Testis (tissue), 2 donors: ENCODE measurements at regions not wholly inside any gene's neighbourhood (a gene's known extent, or its start where the extent isn't known, plus 50 kb on each side); places are given as distances from the start of the nearest gene placed in this dataset.
"Not testable (repeated sequence)": the region's sequence is repeated elsewhere in the genome, so short reads cannot be mapped to it uniquely, and the experiment has no call there.

Source experiments
- DNase-seq: peaks from one replicate; pipeline ENCODE4 v3.0.0-alpha.2; 2019
- H3K27ac ChIP-seq, 2 donors: fragments of 200-600 bp; sonication (generic); one replicate each; pipeline ENCODE4 v1.5.1; 2019
- H3K27me3 ChIP-seq: fragments of 200-600 bp; sonication (generic); one replicate; pipeline ENCODE4 v1.5.1; 2019
- H3K36me3 ChIP-seq: fragments of 200-600 bp; sonication (generic); one replicate; pipeline ENCODE4 v1.5.1; 2017; ENCODE audit warnings: low read depth; ENCODE audit errors: missing control alignments
- H3K4me1 ChIP-seq: fragments of 200-600 bp; sonication (generic); one replicate; pipeline ENCODE4 v1.5.1; 2019
- H3K4me3 ChIP-seq, 2 donors: fragments of 200-600 bp; sonication (generic); one replicate each; pipeline ENCODE4 v1.5.1; 2017 to 2019
- H3K9me3 ChIP-seq: fragments of 200-600 bp; sonication (generic); one replicate; pipeline ENCODE4 v1.5.1; 2017
- CTCF ChIP-seq, 3 experiments: fragments of 450-650 bp in 2 of 3; fragments of 200-600 bp in 1 of 3; sonication (generic) in 1 of 3; IDR thresholded peaks; one replicate each; pipeline ENCODE4 v1.5.1; 2016 to 2019; ENCODE audit warnings: antibody characterized with exemption in 3 of 3, mild to moderate bottlenecking in 2 of 3, moderate library complexity in 1 of 3
- POLR2A ChIP-seq: fragments of 450-650 bp; IDR thresholded peaks from one replicate; pipeline ENCODE4 v1.6.1; 2017; ENCODE audit warnings: antibody characterized with exemption, mild to moderate bottlenecking, moderate library complexity
- WGBS, 2 donors: methylation state at CpG; one replicate each; pipeline ENCODE4 v1.1.5; 2018; 5-methylcytosine and 5-hydroxymethylcytosine counted together
- intact Hi-C: fragments of 100-400 bp; cut with DNase I; formaldehyde crosslinking; loops from one replicate; pipeline ENCODE4 v1.15.1; 2023; ENCODE audit warnings: low total_unique reads

- no peak for DNase-seq
- TF ChIP-seq CTCF (IDR thresholded peaks at IDR 0.05) (no peak), POLR2A (no peak)
Measured at GRCh38 chr20:20785226-20785625, 72.8 kb upstream of the RALGAPA2 start.

GRCh38 chr20:20784450-20784849 lies 72.0 kb upstream of the RALGAPA2 start:
- intact Hi-C loops, H3K9me3 ChIP-seq, H3K36me3 ChIP-seq, H3K27ac ChIP-seq, H3K4me3 ChIP-seq, DNase-seq, H3K27me3 ChIP-seq, H3K4me1 ChIP-seq: not testable (repeated sequence)
- 74 to 92% methylated on average over 4 of the region's 4 CpGs for WGBS, 2 donors

More at GRCh38 chr20:20785226-20785625, 72.8 kb upstream of the RALGAPA2 start:
- H3K4me3 ChIP-seq: no peak overlapping the region
- WGBS, 2 donors: 90 to 92% methylated on average over 2 of the region's 2 CpGs
- H3K9me3 ChIP-seq: no peaks in the 10 kb centered on the region
- intact Hi-C loops: no loop called here
- H3K4me1 ChIP-seq: peaks cover 3% of the 10 kb centered on the region
- H3K36me3 ChIP-seq: no peaks in the 10 kb centered on the region
- no peak overlapping the region for H3K27ac ChIP-seq
- H3K27me3 ChIP-seq: no peaks in the 10 kb centered on the region

DNA sequence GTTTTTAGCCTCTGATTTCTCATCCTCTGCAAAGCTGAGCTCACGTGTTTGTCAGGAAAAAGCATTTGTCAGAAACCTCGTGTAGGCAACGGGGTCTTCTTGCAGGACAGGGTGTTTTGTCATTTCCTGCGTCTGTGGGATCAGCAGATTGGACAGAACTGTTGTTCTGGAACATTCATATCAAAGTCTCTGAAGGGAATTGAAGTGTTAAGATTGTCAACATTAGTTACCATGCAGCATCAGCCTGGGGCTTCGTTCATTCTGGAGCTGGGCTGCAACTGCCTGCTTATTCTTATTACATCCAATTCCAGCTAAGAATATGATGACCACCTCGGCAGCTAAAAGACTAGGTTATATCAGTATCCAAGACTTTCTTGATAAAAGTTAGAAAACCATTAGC lies 71.0 kb upstream of the RALGAPA2 start:
- Histone ChIP-seq H3K27ac (no peak overlapping the region), H3K9me3 (no peaks in the 10 kb centered on the region), H3K27me3 (no peaks in the 10 kb centered on the region), H3K36me3 (no peaks in the 10 kb centered on the region), H3K4me3 (no peak overlapping the region), H3K4me1 (peaks cover 3% of the 10 kb centered on the region)
- intact Hi-C loops: no loop called here
- 48 to 53% methylated on average over 6 of the region's 6 CpGs for WGBS, 2 donors
- TF ChIP-seq POLR2A: no peak
- no peak for TF ChIP-seq CTCF (IDR thresholded peaks at IDR 0.05)
- no peak for DNase-seq

DNA sequence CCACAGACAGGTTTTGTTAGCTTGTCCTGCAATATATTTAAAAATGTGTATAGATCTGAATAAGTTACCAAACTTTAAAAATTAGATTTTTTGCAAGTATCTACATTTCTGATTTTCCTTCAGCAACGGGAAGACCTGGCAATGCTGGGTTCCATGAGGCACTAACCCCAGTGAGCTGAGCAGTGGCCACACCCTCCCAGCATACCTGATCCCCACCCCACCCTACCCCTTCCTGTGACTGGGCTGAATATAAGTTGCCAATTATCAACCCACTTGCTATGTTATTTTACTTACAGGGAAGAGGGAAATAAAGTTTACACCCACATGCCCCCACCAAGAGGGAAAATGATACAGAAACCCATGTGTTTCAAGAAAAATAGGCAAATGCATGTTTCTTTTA lies 70.3 kb upstream of the RALGAPA2 start:
- TF ChIP-seq CTCF (IDR thresholded peaks at IDR 0.05) (no peak), POLR2A (no peak)
- H3K4me3 ChIP-seq: no peak overlapping the region
- H3K36me3 ChIP-seq: no peaks in the 10 kb centered on the region
- 43 to 45% methylated on average over 1 of the region's 1 CpG for WGBS, 2 donors
- no peak for DNase-seq
- peaks cover 3% of the 10 kb centered on the region for H3K4me1 ChIP-seq
- intact Hi-C loops: no loop called here
- H3K27ac ChIP-seq: no peak overlapping the region
- no peaks in the 10 kb centered on the region for H3K9me3 ChIP-seq
- no peaks in the 10 kb centered on the region for H3K27me3 ChIP-seq

GRCh38 chr20:20782231-20782630 lies 69.8 kb upstream of the RALGAPA2 start:
- Histone ChIP-seq H3K36me3 (no peaks in the 10 kb centered on the region), H3K27me3 (no peaks in the 10 kb centered on the region), H3K27ac (peak overlapping the region in 1 of 2 donors; percentile 23), H3K4me3 (no peak overlapping the region), H3K4me1 (peaks cover 3% of the 10 kb centered on the region), H3K9me3 (no peaks in the 10 kb centered on the region)
- 35 to 46% methylated on average over 8 of the region's 8 CpGs for WGBS, 2 donors
- TF ChIP-seq CTCF (IDR thresholded peaks at IDR 0.05): no peak
- no peak for TF ChIP-seq POLR2A
- intact Hi-C loops: no loop called here
- DNase-seq: peak; percentile 62
